Activated CD4-positive, alpha-beta T cell treated with anti-CD3 and anti-CD28 coated beads, Interleukin-2, amount 10 ng/mL, durations not matched to agents 24 days and 14 days (primary cell): ENCODE measurements at regions not wholly inside any gene's neighbourhood (a gene's known extent, or its start where the extent isn't known, plus 50 kb on each side); places are given as distances from the start of the nearest gene placed in this dataset.
"Not testable (repeated sequence)": the region's sequence is repeated elsewhere in the genome, so short reads cannot be mapped to it uniquely, and the experiment has no call there.

Source experiments
- DNase-seq: peaks from one replicate; pipeline ENCODE4 v3.0.0; 2022
- H3K27ac Mint-ChIP-seq: one replicate; pipeline ENCODE4 v1.8.0; 2022; ENCODE audit warnings: mild to moderate bottlenecking, mixed read lengths
- H3K27me3 Mint-ChIP-seq: one replicate; pipeline ENCODE4 v1.8.0; 2022; ENCODE audit warnings: mixed read lengths
- H3K36me3 Mint-ChIP-seq: one replicate; pipeline ENCODE4 v1.8.0; 2022; ENCODE audit warnings: low read depth, mild to moderate bottlenecking, mixed read lengths
- H3K4me1 Mint-ChIP-seq: one replicate; pipeline ENCODE4 v1.8.0; 2021; ENCODE audit warnings: mixed read lengths
- H3K4me3 Mint-ChIP-seq: one replicate; pipeline ENCODE4 v1.8.0; 2022; ENCODE audit warnings: mild to moderate bottlenecking, moderate library complexity, mixed read lengths
- H3K9me3 Mint-ChIP-seq: one replicate; pipeline ENCODE4 v1.8.0; 2021; ENCODE audit warnings: mixed read lengths
- intact Hi-C: fragments of 100-400 bp; cut with micrococcal nuclease; formaldehyde crosslinking; loops from one replicate; pipeline ENCODE4 v1.15.1; 2023

GRCh38 chr22:22296047-22296446, 51.5 kb downstream of the VPREB1 start:
- H3K9me3 Mint-ChIP-seq, H3K4me3 Mint-ChIP-seq, H3K36me3 Mint-ChIP-seq, intact Hi-C loops, H3K27ac Mint-ChIP-seq, H3K27me3 Mint-ChIP-seq, DNase-seq, H3K4me1 Mint-ChIP-seq: not testable (repeated sequence)

DNA sequence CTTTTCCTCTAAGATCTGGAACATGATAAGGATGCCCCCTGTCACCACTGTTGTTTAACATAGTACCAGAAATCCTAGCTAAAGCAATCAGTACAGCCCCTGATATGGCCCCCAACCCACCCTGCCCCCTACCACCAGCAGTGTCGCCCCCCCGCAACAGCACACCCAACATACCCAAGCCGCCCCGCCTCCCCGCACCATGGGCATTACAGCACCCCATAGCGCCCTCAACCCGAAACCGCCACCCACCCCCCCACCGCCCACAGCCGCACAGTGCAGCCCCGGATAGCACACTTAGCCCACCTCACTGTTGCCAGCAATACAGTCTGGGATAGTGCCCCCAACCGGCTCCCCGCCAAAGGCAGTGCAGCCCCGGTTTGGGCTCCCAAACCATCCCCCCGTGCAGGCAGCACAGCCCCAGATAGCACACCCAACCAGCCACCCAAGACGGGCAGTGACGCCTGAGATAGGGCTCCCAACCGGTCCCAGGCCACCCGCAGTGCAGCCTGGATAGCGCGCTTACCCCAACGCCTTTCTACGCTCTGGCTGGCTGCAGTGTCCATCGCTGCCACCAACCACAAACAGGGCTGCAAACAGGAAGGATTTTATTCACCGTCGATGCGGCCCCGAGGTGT, 52.7 kb downstream of the VPREB1 start:
- DNase-seq, H3K27me3 Mint-ChIP-seq, H3K9me3 Mint-ChIP-seq, intact Hi-C loops, H3K36me3 Mint-ChIP-seq: not testable (repeated sequence)
- H3K27ac Mint-ChIP-seq: peak overlapping the region; percentile 80
- H3K4me1 Mint-ChIP-seq: peaks cover 11% of the 10 kb centered on the region
- H3K4me3 Mint-ChIP-seq: peak overlapping the region; percentile 93

GRCh38 chr22:22297794-22298653, 53.4 kb downstream of the VPREB1 start:
- not testable (repeated sequence) for H3K36me3 Mint-ChIP-seq, H3K9me3 Mint-ChIP-seq, H3K27me3 Mint-ChIP-seq
- intact Hi-C loops: loop anchor here (2.0 kb wide), 1 partner anchor 89 kb away; no protein-coding TSS in a partner anchor
- peak overlapping the region; percentile 81 for H3K27ac Mint-ChIP-seq
- peak overlapping the region; percentile 93 for H3K4me3 Mint-ChIP-seq
- peaks cover 11% of the 10 kb centered on the region for H3K4me1 Mint-ChIP-seq
- peak; percentile 95 for DNase-seq

DNA sequence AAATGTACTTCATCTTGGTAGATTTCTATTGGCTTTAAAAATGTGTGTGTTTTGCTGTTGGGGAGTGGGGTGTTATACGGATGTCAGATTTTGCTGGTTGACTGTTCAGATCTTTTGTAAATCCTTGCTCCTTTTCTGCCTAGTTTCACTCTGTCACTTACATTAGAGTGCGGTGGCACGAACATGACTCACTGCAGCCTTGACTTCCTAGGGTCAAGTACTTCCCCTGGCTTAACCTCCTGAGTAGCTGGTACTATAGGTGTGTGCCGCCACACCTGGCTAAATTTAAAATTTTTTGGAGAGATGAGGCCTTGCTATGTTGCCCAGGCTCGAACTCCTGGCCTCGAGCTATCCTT, 54.0 kb downstream of the VPREB1 start:
- peak overlapping the region; percentile 93 for H3K4me3 Mint-ChIP-seq
- intact Hi-C loops: loop anchor here (2.0 kb wide), 1 partner anchor 90 kb away; no protein-coding TSS in a partner anchor
- not testable (repeated sequence) for DNase-seq

DNA sequence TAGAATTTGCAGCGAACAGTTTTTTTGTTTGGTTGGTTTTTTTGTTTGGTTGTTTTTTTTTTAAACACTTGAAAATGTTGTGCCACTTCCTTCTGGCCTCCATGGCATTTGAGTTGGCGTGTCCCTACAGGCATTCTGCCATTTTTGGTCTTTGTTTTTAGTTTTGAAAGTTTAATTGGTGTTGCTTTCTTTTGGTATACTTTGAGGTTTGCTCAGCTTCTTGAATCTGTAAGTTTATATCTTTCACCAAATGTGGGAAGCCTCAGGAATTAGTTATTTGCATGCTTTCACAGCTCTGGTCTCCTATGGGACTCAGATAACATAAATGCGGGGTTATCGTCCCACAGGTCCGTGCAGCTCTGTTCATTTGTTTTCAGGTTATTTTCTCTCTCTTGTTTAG, 55.9 kb downstream of the VPREB1 start:
- intact Hi-C loops, H3K27ac Mint-ChIP-seq, H3K27me3 Mint-ChIP-seq, DNase-seq, H3K4me3 Mint-ChIP-seq, H3K9me3 Mint-ChIP-seq: not testable (repeated sequence)
- peaks cover 13% of the 10 kb centered on the region for H3K4me1 Mint-ChIP-seq
- peaks cover 13% of the 10 kb centered on the region for H3K36me3 Mint-ChIP-seq

More for the DNA sequence above, 54.0 kb downstream of the VPREB1 start:
- H3K27me3 Mint-ChIP-seq, H3K9me3 Mint-ChIP-seq, H3K36me3 Mint-ChIP-seq: not testable (repeated sequence)
- H3K4me1 Mint-ChIP-seq: peaks cover 11% of the 10 kb centered on the region
- H3K27ac Mint-ChIP-seq: peak overlapping the region; percentile 81

- H3K27me3 Mint-ChIP-seq, H3K27ac Mint-ChIP-seq, intact Hi-C loops, H3K4me3 Mint-ChIP-seq, H3K9me3 Mint-ChIP-seq: not testable (repeated sequence)
- DNase-seq: peak; percentile 34
- Mint-ChIP-seq H3K36me3 (peaks cover 13% of the 10 kb centered on the region), H3K4me1 (peaks cover 13% of the 10 kb centered on the region)
Observed at GRCh38 chr22:22300946-22301345, 56.4 kb downstream of the VPREB1 start.

- Mint-ChIP-seq H3K27ac (no peak overlapping the region), H3K4me3 (no peak overlapping the region), H3K27me3 (no peaks in the 10 kb centered on the region), H3K9me3 (no peaks in the 10 kb centered on the region), H3K36me3 (peaks cover 20% of the 10 kb centered on the region), H3K4me1 (no peaks in the 10 kb centered on the region)
- intact Hi-C loops: no loop called here
- DNase-seq: no peak
Observed at GRCh38 chr22:22316589-22316988, 72.0 kb downstream of the VPREB1 start.

GRCh38 chr22:22318723-22319465, 74.3 kb downstream of the VPREB1 start:
- Mint-ChIP-seq H3K4me3 (no peak overlapping the region), H3K27me3 (no peaks in the 10 kb centered on the region), H3K4me1 (no peaks in the 10 kb centered on the region), H3K36me3 (peaks cover 19% of the 10 kb centered on the region), H3K27ac (no peak overlapping the region), H3K9me3 (no peaks in the 10 kb centered on the region)
- no peak for DNase-seq
- intact Hi-C loops: no loop called here

DNA sequence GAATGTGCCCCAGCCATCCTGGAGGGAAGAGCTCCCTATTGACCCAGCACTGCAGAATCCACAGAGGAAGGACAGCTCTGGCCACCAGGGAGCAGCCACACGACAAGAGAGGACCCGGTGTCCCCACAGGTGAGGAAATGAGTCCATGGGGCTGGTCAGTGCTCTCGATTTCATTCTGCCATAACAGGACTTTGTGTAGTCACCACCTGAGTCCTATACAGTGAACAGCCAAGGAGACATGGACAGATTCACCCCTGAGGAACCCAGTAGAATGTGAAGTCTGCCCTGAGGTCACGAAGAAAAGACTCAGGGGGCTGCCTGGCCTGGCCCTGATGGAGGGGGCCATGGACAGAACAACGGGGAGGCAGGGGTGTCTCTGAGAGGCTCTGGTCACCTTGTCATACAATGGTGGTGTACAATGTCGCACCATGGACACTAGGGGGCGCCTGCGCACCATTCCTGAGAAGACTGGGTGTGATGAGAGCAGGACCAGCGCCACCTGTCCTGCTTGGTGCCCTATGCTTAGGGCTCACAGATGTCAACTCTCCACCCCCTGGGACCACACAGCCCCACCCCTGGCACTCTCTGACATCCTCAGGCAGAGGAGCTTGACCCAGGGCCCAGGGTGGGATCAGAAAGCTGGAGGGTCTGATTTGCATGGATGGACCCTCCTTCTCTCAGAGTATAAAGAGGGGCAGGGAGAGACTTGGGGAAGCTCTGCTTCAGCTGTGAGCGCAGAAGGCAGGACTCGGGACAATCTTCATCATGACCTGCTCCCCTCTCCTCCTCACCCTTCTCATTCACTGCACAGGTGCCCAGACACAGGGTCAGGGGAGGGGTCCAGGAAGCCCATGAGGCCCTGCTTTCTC, 77.4 kb downstream of the VPREB1 start:
- H3K36me3 Mint-ChIP-seq, intact Hi-C loops, H3K27me3 Mint-ChIP-seq, H3K4me1 Mint-ChIP-seq, H3K27ac Mint-ChIP-seq, H3K4me3 Mint-ChIP-seq, H3K9me3 Mint-ChIP-seq: not testable (repeated sequence)
- peak; percentile 93 for DNase-seq

DNA sequence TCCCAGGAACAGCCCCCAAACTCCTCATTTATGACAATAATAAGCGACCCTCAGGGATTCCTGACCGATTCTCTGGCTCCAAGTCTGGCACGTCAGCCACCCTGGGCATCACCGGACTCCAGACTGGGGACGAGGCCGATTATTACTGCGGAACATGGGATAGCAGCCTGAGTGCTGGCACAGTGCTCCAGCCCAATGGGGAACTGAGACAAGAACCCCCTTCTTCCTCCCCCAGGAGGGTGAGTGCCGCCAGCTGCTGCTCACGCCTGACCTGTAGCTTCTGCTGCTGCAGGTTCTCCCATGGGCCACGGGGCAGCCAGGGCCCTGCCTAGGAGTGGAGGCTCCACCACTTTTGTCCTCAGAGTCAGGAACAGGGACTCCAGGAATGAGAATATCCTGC, 78.2 kb downstream of the VPREB1 start:
- intact Hi-C loops: no loop called here
- no peaks in the 10 kb centered on the region for H3K9me3 Mint-ChIP-seq
- H3K36me3 Mint-ChIP-seq: peaks cover 4% of the 10 kb centered on the region
- H3K27me3 Mint-ChIP-seq: no peaks in the 10 kb centered on the region
- H3K4me1 Mint-ChIP-seq: no peaks in the 10 kb centered on the region
- no peak for DNase-seq
- H3K27ac Mint-ChIP-seq: no peak overlapping the region
- H3K4me3 Mint-ChIP-seq: no peak overlapping the region

- Mint-ChIP-seq H3K27ac (no peak overlapping the region), H3K4me1 (peaks cover 4% of the 10 kb centered on the region), H3K9me3 (no peaks in the 10 kb centered on the region), H3K36me3 (no peaks in the 10 kb centered on the region), H3K27me3 (peaks cover 15% of the 10 kb centered on the region), H3K4me3 (no peak overlapping the region)
- DNase-seq: no peak
- intact Hi-C loops: no loop called here
Observed at GRCh38 chr22:22327723-22328122, 83.1 kb downstream of the VPREB1 start.

DNA sequence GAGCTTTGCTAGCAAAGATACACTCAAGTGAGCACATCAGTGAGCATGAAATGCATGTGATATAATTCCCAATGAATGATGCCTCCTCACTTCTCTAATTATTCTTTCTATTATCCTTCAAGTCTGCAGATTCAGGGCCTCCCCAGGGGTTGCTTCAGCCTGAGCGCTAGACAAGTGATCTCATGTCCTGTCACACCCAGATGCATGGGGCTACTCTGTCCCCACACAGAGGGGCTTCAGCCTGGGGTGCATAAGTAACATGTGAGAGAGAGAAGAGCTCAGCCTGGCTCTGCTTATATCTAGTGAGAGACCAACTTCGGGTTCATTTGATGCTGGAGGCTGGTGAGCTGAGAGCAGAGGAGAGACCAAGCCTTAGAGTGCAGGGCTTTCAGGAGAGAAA, 85.2 kb downstream of the VPREB1 start:
- H3K36me3 Mint-ChIP-seq: no peaks in the 10 kb centered on the region
- intact Hi-C loops: no loop called here
- no peak overlapping the region for H3K4me3 Mint-ChIP-seq
- no peak overlapping the region for H3K27ac Mint-ChIP-seq
- H3K4me1 Mint-ChIP-seq: peaks cover 4% of the 10 kb centered on the region
- H3K9me3 Mint-ChIP-seq: no peaks in the 10 kb centered on the region
- no peak for DNase-seq
- H3K27me3 Mint-ChIP-seq: peaks cover 33% of the 10 kb centered on the region

GRCh38 chr22:22335640-22336039, 91.1 kb downstream of the VPREB1 start:
- H3K36me3 Mint-ChIP-seq, H3K4me3 Mint-ChIP-seq, intact Hi-C loops, DNase-seq, H3K9me3 Mint-ChIP-seq, H3K4me1 Mint-ChIP-seq, H3K27ac Mint-ChIP-seq: not testable (repeated sequence)
- H3K27me3 Mint-ChIP-seq: peaks cover 62% of the 10 kb centered on the region
